ENCODE measurements at regions not wholly inside any gene's neighbourhood (a gene's known extent, or its start where the extent isn't known, plus 50 kb on each side); places are given as distances from the start of the nearest gene placed in this dataset.

DNA sequence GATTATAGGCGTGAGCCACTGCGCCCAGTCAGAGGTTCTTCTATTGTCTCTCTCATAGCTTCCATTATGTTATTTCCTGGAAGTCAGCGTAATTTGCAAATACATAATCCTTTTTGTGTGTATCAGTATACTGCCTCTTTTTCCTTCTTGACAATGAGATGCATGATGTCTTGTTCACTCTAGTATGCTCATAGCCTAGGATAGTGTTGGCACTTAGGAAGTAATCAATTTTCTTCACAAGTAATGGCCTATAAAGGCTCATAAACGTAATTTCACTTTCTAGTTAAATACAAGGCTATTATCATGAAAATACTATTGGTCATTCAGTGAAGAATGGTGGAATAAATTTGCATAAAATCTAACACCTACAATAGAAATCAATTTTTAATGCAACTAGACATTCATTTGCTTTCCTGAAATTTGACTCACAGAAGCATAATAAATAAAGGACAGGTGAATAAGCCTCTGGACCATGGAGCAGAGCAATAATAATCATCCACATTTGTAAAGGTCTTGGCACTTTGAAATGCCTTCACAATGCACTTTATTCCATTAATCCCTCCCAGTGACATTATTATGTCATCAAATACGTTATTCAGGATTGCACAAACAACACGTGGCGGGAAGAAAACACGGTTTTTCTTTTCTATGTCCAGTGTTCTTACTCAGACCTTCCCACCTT, 366.9 kb upstream of the BTBD3 start:
- DNase-seq, result no peak

DNA sequence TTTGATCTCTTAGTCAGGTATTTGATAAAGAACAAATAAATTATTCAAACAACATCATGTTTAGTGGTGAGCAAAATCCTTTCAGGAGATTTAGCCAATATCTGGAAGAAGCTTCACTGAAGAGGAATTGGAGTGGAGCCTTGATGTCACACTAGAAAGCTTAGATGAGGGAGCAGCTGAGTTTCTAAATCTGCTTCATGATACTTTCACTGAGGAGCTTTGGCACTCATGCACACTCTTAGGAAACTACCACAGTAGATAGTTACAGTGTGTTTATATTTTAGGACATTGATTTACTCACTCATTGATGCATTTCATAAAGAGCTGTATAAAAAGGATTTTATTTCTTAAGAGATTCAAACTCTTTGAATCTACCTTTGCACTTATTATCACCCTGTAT, 366.2 kb upstream of the BTBD3 start:
- no peak for DNase-seq

DNA sequence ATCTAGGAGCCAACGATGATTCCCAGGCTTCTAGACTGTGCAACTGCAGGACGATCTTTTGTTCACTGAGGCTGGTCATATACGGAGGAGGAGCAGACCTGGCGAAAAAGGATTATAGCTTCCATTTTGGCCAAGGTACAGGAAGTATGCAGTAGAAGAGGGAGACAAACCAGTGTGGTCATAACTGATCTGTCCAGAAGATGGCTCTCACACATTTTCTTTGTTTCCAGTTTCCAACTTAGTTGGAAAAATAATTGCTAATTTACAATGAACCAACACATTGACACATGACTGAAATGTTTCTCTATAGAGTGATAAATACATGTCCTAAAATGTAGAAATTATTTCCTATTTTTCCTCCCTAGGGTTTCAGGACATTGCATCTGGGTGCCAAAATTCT, 364.1 kb upstream of the BTBD3 start:
- DNase-seq, result no peak

GRCh38 chr20:11555510-11555909, 362.2 kb upstream of the BTBD3 start:
- no peak for DNase-seq

DNA sequence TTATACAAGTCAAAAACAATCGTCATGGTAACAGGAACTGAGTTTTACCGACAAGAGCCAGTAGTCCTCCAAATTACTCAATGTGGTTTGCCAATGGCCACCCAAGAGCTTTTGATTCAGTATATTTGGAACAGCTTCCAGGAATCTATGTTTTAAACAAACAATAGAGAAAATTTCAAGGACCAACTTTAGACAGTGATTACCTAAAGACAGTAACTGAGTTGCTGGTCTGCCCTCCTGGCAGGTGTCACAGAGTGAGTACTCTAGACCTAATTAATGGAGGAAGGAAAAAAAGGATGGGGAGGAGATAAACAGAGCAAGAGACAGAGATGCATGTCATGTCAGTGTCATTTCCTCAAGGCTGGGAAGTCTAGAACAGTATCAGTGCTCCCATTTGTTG, 361.3 kb upstream of the BTBD3 start:
- DNase-seq, result no peak

DNA sequence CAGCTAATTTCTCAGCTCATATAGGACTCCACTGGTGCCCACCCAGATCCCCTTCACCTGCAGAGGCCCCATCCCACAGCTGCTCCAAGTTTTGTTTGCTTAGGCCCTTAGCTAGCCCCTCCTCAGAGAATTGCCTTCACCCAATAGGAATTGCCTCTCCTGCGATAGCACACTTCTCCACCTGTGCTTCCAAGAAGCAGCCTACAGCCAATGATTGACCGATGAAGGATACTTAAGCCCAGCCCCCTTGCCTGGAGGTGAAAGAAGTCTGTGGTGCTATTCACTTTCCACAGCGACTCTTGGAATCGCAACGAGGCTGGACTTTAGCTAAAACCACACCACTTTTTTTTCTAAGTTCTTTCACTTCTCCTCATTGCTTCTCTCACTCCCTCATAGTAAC, 353.2 kb upstream of the BTBD3 start:
- DNase-seq, result no peak

DNA sequence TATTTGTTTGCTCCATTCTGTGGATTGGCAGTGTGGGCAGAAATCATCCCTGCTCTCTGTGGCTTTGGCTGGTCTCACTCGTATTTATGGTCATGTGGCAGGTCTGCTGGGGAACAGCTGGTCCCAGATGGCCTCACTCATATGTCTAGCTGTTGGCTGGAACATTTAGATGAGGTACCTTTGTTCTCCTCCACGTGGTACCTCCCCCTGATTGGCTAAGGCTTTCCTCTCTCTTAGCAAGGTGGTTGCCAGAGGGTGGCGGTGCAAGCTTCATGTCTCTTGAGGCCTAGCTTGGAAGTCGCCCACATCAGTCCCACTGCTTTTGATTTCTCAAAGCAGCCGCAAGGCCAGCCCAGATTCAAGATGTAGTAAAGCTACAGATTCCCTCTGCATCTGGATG, 348.5 kb upstream of the BTBD3 start:
- no peak for DNase-seq

- peak; percentile 20 for DNase-seq
Measured at GRCh38 chr20:11573507-11573906, 344.2 kb upstream of the BTBD3 start.

- DNase-seq, result no peak
Measured at GRCh38 chr20:11581271-11581670, 336.4 kb upstream of the BTBD3 start.

GRCh38 chr20:11582060-11582459, 335.6 kb upstream of the BTBD3 start:
- DNase-seq, result no peak

- peak; percentile 15 for DNase-seq
Measured at GRCh38 chr20:11585752-11586352, 331.8 kb upstream of the BTBD3 start.

DNA sequence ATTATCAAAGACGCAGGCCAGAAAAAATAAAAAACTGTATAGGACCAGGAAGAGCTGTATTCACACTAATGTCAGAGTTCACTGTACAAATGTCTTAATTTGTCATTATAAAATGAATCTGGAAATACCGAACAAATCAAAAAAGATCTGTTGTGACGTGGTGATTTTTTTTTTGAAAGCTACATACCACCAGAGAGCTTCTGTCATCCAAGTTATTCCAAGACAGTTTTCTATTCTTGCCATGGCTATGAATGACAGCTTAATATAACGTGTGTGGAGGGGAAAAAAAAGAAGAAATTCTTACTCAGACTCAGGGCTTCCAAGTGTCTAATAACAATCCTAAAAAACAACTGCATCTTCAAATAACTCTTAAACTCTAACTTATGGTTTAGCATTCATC, 328.8 kb upstream of the BTBD3 start:
- DNase-seq, result no peak

DNA sequence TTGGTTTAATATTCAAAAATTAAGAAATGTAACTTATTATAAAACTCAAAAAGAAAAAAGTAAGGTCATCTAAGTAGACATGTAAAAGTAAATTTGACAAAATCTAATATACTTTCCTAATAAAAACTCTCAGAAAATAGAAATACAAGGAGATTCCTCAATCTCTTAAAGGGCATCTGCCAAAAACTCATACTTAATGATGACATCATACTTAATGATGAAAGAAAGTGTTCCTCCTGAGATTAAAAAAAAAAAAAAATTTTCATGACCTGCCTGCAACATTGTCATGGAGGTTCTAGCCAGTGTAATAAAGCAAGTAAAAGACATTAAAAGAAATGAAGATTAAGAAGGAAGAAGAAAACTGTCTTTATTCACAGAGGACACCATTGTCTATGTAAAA, 325.7 kb upstream of the BTBD3 start:
- no peak for DNase-seq

DNA sequence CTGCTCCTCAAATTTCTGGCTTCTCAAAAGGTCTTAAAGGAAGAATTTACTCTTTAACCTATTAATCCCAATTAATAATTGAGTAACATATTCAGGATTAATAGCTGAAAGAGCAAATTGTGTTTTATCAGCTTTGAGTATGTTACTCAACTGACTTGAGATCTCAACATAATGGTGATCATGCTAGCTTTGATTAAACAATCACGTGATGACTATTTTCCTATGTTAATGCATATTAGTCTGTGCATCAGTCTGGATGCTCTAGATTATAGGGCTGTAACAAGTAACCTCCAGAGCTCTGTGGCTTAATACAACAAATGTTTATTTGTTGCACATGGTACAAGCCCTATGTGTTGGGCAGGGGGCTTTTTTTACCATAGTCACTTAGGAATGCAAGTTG, 313.4 kb upstream of the BTBD3 start:
- no peak for DNase-seq

DNA sequence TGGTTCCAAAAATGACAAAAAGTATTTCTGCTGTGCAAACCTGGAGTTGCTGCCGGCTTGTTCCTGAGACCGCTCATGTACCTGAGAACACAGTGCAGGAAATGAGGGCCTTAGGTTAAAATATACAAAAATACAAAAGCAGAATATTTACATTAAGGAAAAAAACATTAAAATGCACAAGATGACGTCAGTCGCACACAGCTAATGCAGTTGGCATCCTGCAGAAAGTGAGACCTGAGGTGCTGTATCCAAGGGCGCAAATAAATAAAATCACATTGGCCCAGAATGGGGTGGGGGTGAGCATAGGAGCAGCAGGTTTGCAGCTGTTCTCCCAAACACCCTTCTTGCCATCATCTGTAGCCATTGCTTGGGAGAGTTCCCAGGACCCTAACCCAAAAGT, 310.6 kb upstream of the BTBD3 start:
- no peak for DNase-seq

GRCh38 chr20:11608736-11609135, 309.0 kb upstream of the BTBD3 start:
- no peak for DNase-seq

DNA sequence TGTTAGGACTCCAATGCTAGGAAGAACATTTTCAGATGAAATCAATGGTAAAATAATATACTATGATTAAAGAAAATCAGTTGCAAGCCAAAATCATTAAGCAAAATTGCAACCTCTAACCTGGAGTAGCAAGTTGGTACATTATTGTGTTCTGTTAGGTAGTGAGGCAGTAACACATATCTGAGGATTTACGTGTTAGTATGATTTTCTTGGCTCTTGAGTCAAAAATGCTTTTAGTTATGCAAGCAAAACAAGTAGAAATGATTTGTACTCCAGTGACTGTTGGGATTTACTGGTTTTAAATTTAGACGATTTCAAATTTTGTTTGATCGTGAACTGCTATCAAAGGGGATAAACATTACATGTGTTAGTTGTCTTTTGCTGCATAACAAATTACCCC, 293.0 kb upstream of the BTBD3 start:
- DNase-seq, result no peak

DNA sequence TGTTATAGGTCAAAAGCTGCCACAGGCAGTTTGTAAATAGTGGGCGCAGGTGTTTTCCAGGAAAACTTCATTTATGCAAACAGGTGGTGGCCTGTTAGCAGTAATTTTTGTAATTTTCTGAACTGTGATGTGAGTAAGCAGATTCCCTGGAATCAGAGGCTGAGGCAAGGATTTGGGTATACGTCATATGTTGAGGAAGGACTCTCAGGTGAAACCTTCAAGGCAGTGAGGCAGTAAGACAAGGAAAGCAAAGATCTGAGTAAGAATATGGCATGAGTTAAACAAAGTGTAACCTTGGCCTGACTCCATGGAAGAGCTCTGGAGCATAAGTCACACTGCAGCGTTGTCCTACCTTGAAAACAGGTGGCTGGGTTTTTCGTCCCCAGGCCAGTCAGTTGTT, 291.1 kb upstream of the BTBD3 start:
- DNase-seq, result no peak

GRCh38 chr20:11642866-11643265, 274.8 kb upstream of the BTBD3 start:
- DNase-seq, result no peak

DNA sequence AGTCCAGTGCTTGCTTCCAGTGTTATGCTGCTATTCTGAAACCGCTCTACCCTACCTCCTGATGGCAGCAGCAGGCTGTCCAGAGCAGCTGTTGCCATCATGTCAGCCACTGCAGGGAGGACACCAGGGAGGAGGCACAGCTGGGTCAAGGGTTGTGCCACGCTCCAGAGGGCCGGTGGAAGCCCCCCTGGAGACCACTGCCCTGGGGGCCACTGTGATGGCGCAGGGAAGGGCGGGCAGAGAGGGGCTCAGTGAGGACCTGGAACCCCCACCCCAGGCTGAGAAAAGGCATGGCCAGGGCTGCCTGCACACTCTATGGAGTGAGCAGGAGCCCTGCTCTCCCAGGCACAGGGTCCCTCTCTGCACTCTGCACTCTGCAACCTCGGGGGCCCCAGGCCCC, 271.3 kb upstream of the BTBD3 start:
- no peak for DNase-seq

DNA sequence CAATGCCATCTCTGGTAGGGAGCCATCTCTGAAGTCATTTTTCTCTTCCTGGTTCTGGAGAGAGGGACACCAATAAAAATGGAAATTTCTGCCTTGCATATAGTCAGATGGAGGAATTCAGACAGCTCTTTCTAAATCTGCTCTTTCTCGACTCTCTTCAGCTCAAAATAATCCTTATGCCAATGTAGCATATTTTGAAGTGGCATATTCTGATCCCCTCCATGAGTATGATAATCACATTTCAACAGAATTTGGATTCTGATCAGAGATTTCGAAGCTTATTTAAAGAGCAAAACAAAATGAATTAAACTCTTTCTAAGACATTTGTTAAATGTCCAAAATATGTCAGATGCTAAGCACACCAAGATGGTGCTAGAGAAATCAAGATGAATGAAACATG, 267.1 kb upstream of the BTBD3 start:
- no peak for DNase-seq

GRCh38 chr20:11651138-11651537, 266.6 kb upstream of the BTBD3 start:
- DNase-seq, result no peak

DNA sequence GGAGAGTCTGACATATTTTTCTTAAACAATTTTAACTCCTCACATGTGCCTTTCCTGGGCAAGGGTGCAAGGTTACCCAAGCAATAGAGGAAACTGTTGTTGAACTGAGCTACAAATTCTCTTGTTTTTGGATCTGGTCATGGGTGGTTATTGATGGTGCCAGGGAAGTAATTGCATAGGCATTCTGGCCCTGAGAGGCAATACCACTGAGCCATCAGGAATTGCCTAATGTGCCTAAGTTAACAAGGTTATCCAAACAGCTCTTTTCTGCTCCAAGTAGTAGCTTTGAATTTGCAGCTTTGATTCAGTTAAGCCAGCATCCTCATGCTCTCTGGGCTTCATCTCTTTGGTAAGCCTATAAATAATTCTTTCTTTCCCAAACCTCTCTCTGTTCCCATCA, 266.0 kb upstream of the BTBD3 start:
- no peak for DNase-seq

DNA sequence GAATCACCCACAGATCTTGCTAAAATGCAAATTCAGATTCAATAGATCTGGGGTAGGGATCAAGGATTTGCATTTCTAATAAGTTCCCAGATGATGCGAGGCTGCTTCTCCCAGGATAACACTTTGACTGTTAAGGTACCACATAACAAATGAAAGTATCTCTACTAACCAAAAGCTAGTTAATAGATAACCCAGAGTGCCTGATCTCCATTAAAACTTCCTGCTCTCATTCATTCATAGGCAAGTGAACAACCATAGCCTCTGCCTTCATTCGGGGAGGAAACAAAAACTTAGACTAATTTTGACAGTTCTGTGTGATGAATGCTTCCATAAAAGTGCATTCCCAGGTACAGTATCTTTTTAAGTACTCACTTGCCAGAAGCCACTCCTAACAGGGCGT, 265.6 kb upstream of the BTBD3 start:
- no peak for DNase-seq

GRCh38 chr20:11654766-11655165, 262.9 kb upstream of the BTBD3 start:
- no peak for DNase-seq

All from retina (tissue), 1 donor.